ENCODE measurements at regions not wholly inside any gene's neighbourhood (a gene's known extent, or its start where the extent isn't known, plus 50 kb on each side); places are given as distances from the start of the nearest gene placed in this dataset.

- Histone ChIP-seq H3K36me3 (replicated peaks; ENCODE audit: insufficient read depth, low read length) (no peaks in the 10 kb centered on the region), H3K9ac (ENCODE audit: low read length) (no peak overlapping the region), H4K20me1 (ENCODE audit: insufficient read depth, low read length) (no peaks in the 10 kb centered on the region), H3K4me3 (ENCODE audit: low read length) (no peak overlapping the region), H3K27me3 (replicated peaks; ENCODE audit: insufficient read depth, low read length) (no peaks in the 10 kb centered on the region), H3K27ac (ENCODE audit: low read length) (no peak overlapping the region), H3K9me3 (replicated peaks; ENCODE audit: insufficient read depth, low read length) (no peaks in the 10 kb centered on the region), H3K79me2 (ENCODE audit: low read length) (no peaks in the 10 kb centered on the region), H3K9me2 (replicated peaks; ENCODE audit: insufficient read depth, low read length) (no peaks in the 10 kb centered on the region), H3F3A (ENCODE audit: insufficient read depth, low read length) (no peaks in the 10 kb centered on the region), H3K4me2 (ENCODE audit: low read depth, low read length) (no peak overlapping the region), H2AFZ (ENCODE audit: low read length) (no peak overlapping the region), H3K4me1 (ENCODE audit: low read length) (no peaks in the 10 kb centered on the region)
- TF ChIP-seq EZH2phosphoT487 (IDR thresholded peaks at IDR 0.05; ENCODE audit: low read length), result no peak
- no peak for TF ChIP-seq EZH2 (optimal IDR thresholded peaks at IDR 0.05; ENCODE audit: low read depth, low read length)
- no peak for TF ChIP-seq CTCF (IDR thresholded peaks at IDR 0.05; ENCODE audit: low read length)
- no peak for DNase-seq
These were observed 1461.7 kb upstream of the ALCAM start for GRCh38 chr3:103904991-103905390.

- Histone ChIP-seq H4K20me1 (ENCODE audit: insufficient read depth, low read length) (no peaks in the 10 kb centered on the region), H3K9me2 (replicated peaks; ENCODE audit: insufficient read depth, low read length) (no peaks in the 10 kb centered on the region), H3K27ac (ENCODE audit: low read length) (no peak overlapping the region), H3K9ac (ENCODE audit: low read length) (no peak overlapping the region), H3F3A (ENCODE audit: insufficient read depth, low read length) (no peaks in the 10 kb centered on the region), H3K4me3 (ENCODE audit: low read length) (no peak overlapping the region), H3K79me2 (ENCODE audit: low read length) (no peaks in the 10 kb centered on the region), H3K27me3 (replicated peaks; ENCODE audit: insufficient read depth, low read length) (no peaks in the 10 kb centered on the region), H3K9me3 (replicated peaks; ENCODE audit: insufficient read depth, low read length) (no peaks in the 10 kb centered on the region), H3K36me3 (replicated peaks; ENCODE audit: insufficient read depth, low read length) (no peaks in the 10 kb centered on the region), H2AFZ (ENCODE audit: low read length) (no peak overlapping the region), H3K4me2 (ENCODE audit: low read depth, low read length) (no peak overlapping the region), H3K4me1 (ENCODE audit: low read length) (no peaks in the 10 kb centered on the region)
- TF ChIP-seq EZH2 (optimal IDR thresholded peaks at IDR 0.05; ENCODE audit: low read depth, low read length) (no peak), CTCF (IDR thresholded peaks at IDR 0.05; ENCODE audit: low read length) (no peak), EZH2phosphoT487 (IDR thresholded peaks at IDR 0.05; ENCODE audit: low read length) (no peak)
- DNase-seq, result no peak
These were observed 1460.4 kb upstream of the ALCAM start for GRCh38 chr3:103906304-103906703.

GRCh38 chr3:103906808-103907207, 1459.9 kb upstream of the ALCAM start:
- H3K27ac ChIP-seq (ENCODE audit: low read length), result no peak overlapping the region

More at GRCh38 chr3:103906808-103907207, 1459.9 kb upstream of the ALCAM start:
- DNase-seq, result no peak
- Histone ChIP-seq H3K9ac (ENCODE audit: low read length) (no peak overlapping the region), H3K4me1 (ENCODE audit: low read length) (no peaks in the 10 kb centered on the region), H2AFZ (ENCODE audit: low read length) (no peak overlapping the region), H3K9me3 (replicated peaks; ENCODE audit: insufficient read depth, low read length) (no peaks in the 10 kb centered on the region), H3K4me3 (ENCODE audit: low read length) (no peak overlapping the region), H3K9me2 (replicated peaks; ENCODE audit: insufficient read depth, low read length) (no peaks in the 10 kb centered on the region), H3F3A (ENCODE audit: insufficient read depth, low read length) (no peaks in the 10 kb centered on the region), H3K36me3 (replicated peaks; ENCODE audit: insufficient read depth, low read length) (no peaks in the 10 kb centered on the region), H3K4me2 (ENCODE audit: low read depth, low read length) (no peak overlapping the region), H3K27me3 (replicated peaks; ENCODE audit: insufficient read depth, low read length) (no peaks in the 10 kb centered on the region), H3K79me2 (ENCODE audit: low read length) (no peaks in the 10 kb centered on the region), H4K20me1 (ENCODE audit: insufficient read depth, low read length) (no peaks in the 10 kb centered on the region)
- no peak for TF ChIP-seq EZH2phosphoT487 (IDR thresholded peaks at IDR 0.05; ENCODE audit: low read length)
- no peak for TF ChIP-seq CTCF (IDR thresholded peaks at IDR 0.05; ENCODE audit: low read length)
- no peak for TF ChIP-seq EZH2 (optimal IDR thresholded peaks at IDR 0.05; ENCODE audit: low read depth, low read length)

Measured in MM.1S (cell line).